ENCODE measurements at regions not wholly inside any gene's neighbourhood (a gene's known extent, or its start where the extent isn't known, plus 50 kb on each side); places are given as distances from the start of the nearest gene placed in this dataset.

GRCh38 chr6:103344554-103345163 lies 1515.1 kb downstream of the HACE1 start:
- no peak for TF ChIP-seq CTCF (IDR thresholded peaks at IDR 0.05; ENCODE audit: low read length)
- no peak for TF ChIP-seq EZH2 (IDR thresholded peaks at IDR 0.05; ENCODE audit: borderline replicate concordance, low read length)

Measured in OCI-LY1 (cell line).